ENCODE measurements at regions not wholly inside any gene's neighbourhood (a gene's known extent, or its start where the extent isn't known, plus 50 kb on each side); places are given as distances from the start of the nearest gene placed in this dataset.

GRCh38 chr22:46076651-46077339 lies 73.5 kb upstream of the PPARA start:
- Histone ChIP-seq H3K4me3 (ENCODE audit: low read depth, low read length) (peak overlapping the region; percentile 76), H3K36me3 (ENCODE audit: control insufficient read depth, insufficient read depth, low read length) (peaks cover 55% of the 10 kb centered on the region), H3K27ac (ENCODE audit: low read depth, low read length) (peak overlapping the region; percentile 94), H3K9me3 (ENCODE audit: control insufficient read depth, insufficient read depth, low read length) (no peaks in the 10 kb centered on the region), H3K4me1 (ENCODE audit: control insufficient read depth, insufficient read depth, low read length) (peaks cover 83% of the 10 kb centered on the region), H3K27me3 (ENCODE audit: control insufficient read depth, insufficient read depth, low read length) (no peaks in the 10 kb centered on the region)
- 10% methylated on average over 20 of the region's 23 CpGs for WGBS (ENCODE audit: insufficient coverage)
- peak in 1 of 6 donors; percentile 65 for DNase-seq (ENCODE audit: low read depth in 4 of 6, low spot score in 6 of 6)

- Histone ChIP-seq H3K9me3 (ENCODE audit: control insufficient read depth, insufficient read depth, low read length) (no peaks in the 10 kb centered on the region), H3K27me3 (ENCODE audit: control insufficient read depth, insufficient read depth, low read length) (no peaks in the 10 kb centered on the region), H3K27ac (ENCODE audit: low read depth, low read length) (peak overlapping the region; percentile 94), H3K4me3 (ENCODE audit: low read depth, low read length) (peak overlapping the region; percentile 76), H3K4me1 (ENCODE audit: control insufficient read depth, insufficient read depth, low read length) (peaks cover 85% of the 10 kb centered on the region), H3K36me3 (ENCODE audit: control insufficient read depth, insufficient read depth, low read length) (peaks cover 55% of the 10 kb centered on the region)
- DNase-seq (ENCODE audit: low read depth in 4 of 6, low spot score in 6 of 6), result no peak
- WGBS (ENCODE audit: insufficient coverage), result 9% methylated on average over 7 of the region's 12 CpGs
Measured at GRCh38 chr22:46077669-46078099, 72.6 kb upstream of the PPARA start.

DNA sequence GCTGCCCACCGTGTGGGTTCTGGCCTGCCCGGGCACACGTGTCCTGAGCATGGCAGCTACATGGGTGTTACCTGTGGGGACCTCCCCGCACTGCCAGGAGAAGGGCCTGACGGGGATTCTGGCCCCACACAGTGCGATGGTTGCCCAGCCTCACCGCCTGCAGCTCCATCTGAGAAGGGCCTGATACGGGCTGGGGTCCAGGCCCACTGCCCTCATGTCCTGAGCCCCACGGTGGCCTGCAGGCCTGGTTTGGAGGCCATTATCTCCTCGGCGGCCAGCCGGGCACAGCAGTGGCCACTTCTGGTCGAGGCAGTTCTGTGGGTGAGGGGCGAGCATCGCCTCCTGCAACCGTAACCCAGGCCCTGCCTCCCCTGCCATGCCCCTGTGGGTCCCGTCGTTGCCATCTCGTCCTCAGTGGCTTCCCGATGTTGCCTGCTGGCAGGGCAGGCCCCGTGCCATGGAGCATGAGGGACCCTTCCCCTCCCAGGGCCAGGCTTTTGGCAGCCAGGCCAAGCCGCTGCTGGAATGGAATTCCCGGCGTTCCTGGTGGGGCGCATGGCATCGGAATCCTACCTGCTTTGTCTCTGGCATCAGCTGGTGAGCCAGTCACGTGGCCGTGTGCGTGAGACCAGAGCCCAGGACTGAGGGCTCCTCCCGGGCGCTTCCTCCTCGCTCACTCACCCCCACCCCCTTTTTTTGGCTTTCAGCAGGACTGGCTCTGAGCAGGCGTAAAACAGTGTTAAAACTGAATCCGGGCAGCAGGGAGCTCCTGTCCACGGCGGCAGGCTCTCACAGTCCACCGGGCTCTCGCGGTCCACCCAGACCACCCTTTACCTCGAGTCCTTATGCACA lies 71.9 kb upstream of the PPARA start:
- Histone ChIP-seq H3K4me1 (ENCODE audit: control insufficient read depth, insufficient read depth, low read length) (peaks cover 84% of the 10 kb centered on the region), H3K9me3 (ENCODE audit: control insufficient read depth, insufficient read depth, low read length) (no peaks in the 10 kb centered on the region), H3K27ac (ENCODE audit: low read depth, low read length) (peak overlapping the region; percentile 94), H3K36me3 (ENCODE audit: control insufficient read depth, insufficient read depth, low read length) (peaks cover 55% of the 10 kb centered on the region), H3K27me3 (ENCODE audit: control insufficient read depth, insufficient read depth, low read length) (no peaks in the 10 kb centered on the region), H3K4me3 (ENCODE audit: low read depth, low read length) (peak overlapping the region; percentile 76)
- peak in 2 of 6 donors; percentile 90 to 91 for DNase-seq (ENCODE audit: low read depth in 4 of 6, low spot score in 6 of 6)
- 23% methylated on average over 40 of the region's 40 CpGs for WGBS (ENCODE audit: insufficient coverage)

- Histone ChIP-seq H3K36me3 (ENCODE audit: control insufficient read depth, insufficient read depth, low read length) (peaks cover 54% of the 10 kb centered on the region), H3K9me3 (ENCODE audit: control insufficient read depth, insufficient read depth, low read length) (no peaks in the 10 kb centered on the region), H3K4me3 (ENCODE audit: low read depth, low read length) (peak overlapping the region; percentile 76), H3K27me3 (ENCODE audit: control insufficient read depth, insufficient read depth, low read length) (no peaks in the 10 kb centered on the region), H3K27ac (ENCODE audit: low read depth, low read length) (peak overlapping the region; percentile 94), H3K4me1 (ENCODE audit: control insufficient read depth, insufficient read depth, low read length) (peaks cover 84% of the 10 kb centered on the region)
- no peak for DNase-seq (ENCODE audit: low read depth in 4 of 6, low spot score in 6 of 6)
- 36% methylated on average over 17 of the region's 21 CpGs for WGBS (ENCODE audit: insufficient coverage)
Measured at GRCh38 chr22:46079093-46079860, 71.0 kb upstream of the PPARA start.

- peak overlapping the region; percentile 94 for H3K27ac ChIP-seq (ENCODE audit: low read depth, low read length)
- 20% methylated on average over 51 of the region's 57 CpGs for WGBS (ENCODE audit: insufficient coverage)
- peaks cover 84% of the 10 kb centered on the region for H3K4me1 ChIP-seq (ENCODE audit: control insufficient read depth, insufficient read depth, low read length)
- no peaks in the 10 kb centered on the region for H3K27me3 ChIP-seq (ENCODE audit: control insufficient read depth, insufficient read depth, low read length)
- peak in 2 of 6 donors; percentile 83 to 92 for DNase-seq (ENCODE audit: low read depth in 4 of 6, low spot score in 6 of 6)
- H3K36me3 ChIP-seq (ENCODE audit: control insufficient read depth, insufficient read depth, low read length), result peaks cover 54% of the 10 kb centered on the region
- H3K4me3 ChIP-seq (ENCODE audit: low read depth, low read length), result peak overlapping the region; percentile 54
- no peaks in the 10 kb centered on the region for H3K9me3 ChIP-seq (ENCODE audit: control insufficient read depth, insufficient read depth, low read length)
Measured at GRCh38 chr22:46079861-46080821, 70.2 kb upstream of the PPARA start.

DNA sequence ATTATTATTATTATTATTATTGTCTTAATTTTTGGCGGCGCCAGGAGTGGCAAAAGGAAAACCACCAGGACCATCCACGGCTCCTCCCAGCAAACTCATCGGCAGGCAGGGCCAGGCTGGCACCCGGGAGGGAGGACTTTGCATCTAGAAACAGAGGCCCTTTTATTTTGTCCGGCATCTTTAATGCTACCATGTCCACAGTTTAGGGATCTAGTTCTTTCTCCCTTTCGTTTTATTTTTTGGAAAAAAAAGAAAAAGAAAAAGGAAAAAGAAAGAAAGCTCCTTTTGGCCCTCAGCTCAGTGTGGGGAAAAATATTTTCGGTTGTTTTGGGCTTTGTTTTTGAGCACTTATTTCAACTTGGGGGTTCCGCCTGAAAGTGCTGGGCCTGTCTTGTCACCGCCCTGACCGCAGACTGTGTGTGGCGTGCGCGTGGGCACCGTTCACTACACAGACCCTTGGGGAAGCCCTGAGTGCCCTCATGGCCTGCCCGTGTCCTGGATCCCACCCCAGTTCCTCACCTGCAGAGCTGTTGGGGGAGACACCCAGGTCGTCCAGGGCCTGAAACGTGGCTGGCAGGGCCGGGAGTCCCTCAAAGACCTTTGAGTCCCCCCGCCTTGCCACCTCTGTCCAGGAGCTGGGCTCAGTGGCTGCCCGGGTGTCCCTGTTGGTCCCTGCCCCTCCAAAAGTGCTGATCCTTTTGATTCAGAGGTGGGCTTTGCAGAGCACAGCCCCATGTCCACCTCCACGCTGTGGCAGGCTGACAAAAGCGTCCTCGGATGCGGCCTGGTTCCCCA lies 69.1 kb upstream of the PPARA start:
- Histone ChIP-seq H3K4me3 (ENCODE audit: low read depth, low read length) (peak overlapping the region; percentile 54), H3K9me3 (ENCODE audit: control insufficient read depth, insufficient read depth, low read length) (no peaks in the 10 kb centered on the region), H3K27me3 (ENCODE audit: control insufficient read depth, insufficient read depth, low read length) (no peaks in the 10 kb centered on the region), H3K27ac (ENCODE audit: low read depth, low read length) (peak overlapping the region; percentile 94), H3K36me3 (ENCODE audit: control insufficient read depth, insufficient read depth, low read length) (peaks cover 59% of the 10 kb centered on the region), H3K4me1 (ENCODE audit: control insufficient read depth, insufficient read depth, low read length) (peaks cover 84% of the 10 kb centered on the region)
- peak in 2 of 6 donors; percentile 72 to 73 for DNase-seq (ENCODE audit: low read depth in 4 of 6, low spot score in 6 of 6)
- 33% methylated on average over 21 of the region's 25 CpGs for WGBS (ENCODE audit: insufficient coverage)

- Histone ChIP-seq H3K4me3 (ENCODE audit: low read depth, low read length) (peak overlapping the region; percentile 54), H3K27me3 (ENCODE audit: control insufficient read depth, insufficient read depth, low read length) (no peaks in the 10 kb centered on the region), H3K9me3 (ENCODE audit: control insufficient read depth, insufficient read depth, low read length) (no peaks in the 10 kb centered on the region), H3K36me3 (ENCODE audit: control insufficient read depth, insufficient read depth, low read length) (peaks cover 58% of the 10 kb centered on the region), H3K4me1 (ENCODE audit: control insufficient read depth, insufficient read depth, low read length) (peaks cover 84% of the 10 kb centered on the region), H3K27ac (ENCODE audit: low read depth, low read length) (peak overlapping the region; percentile 94)
- WGBS (ENCODE audit: insufficient coverage), result 16% methylated on average over 17 of the region's 18 CpGs
- DNase-seq (ENCODE audit: low read depth in 4 of 6, low spot score in 6 of 6), result peak in 2 of 6 donors; percentile 83 to 84
Measured at GRCh38 chr22:46081831-46082210, 68.5 kb upstream of the PPARA start.

DNA sequence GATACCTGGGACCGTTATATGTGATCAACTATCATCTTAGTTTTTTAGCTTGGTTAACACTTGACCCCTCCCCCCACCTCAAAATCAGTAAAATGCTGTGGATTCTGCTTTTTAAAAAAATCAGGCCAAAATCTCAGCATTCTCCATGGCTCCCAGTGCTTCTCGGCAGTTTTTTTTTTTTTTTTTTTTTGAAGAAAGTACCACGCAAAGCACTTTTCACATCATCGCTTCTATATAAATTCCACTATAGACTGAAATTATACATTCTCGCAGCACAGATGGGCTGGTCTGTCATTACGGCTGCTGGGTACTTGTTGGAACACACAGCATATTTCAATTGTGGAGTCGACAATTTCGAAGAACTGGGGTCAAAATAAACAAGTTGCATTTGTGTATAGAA lies 67.7 kb upstream of the PPARA start:
- peak overlapping the region; percentile 94 for H3K27ac ChIP-seq (ENCODE audit: low read depth, low read length)
- H3K9me3 ChIP-seq (ENCODE audit: control insufficient read depth, insufficient read depth, low read length), result no peaks in the 10 kb centered on the region
- peak in 2 of 6 donors; percentile 43 to 78 for DNase-seq (ENCODE audit: low read depth in 4 of 6, low spot score in 6 of 6)
- peaks cover 62% of the 10 kb centered on the region for H3K36me3 ChIP-seq (ENCODE audit: control insufficient read depth, insufficient read depth, low read length)
- peak overlapping the region; percentile 16 for H3K4me3 ChIP-seq (ENCODE audit: low read depth, low read length)
- H3K27me3 ChIP-seq (ENCODE audit: control insufficient read depth, insufficient read depth, low read length), result no peaks in the 10 kb centered on the region
- H3K4me1 ChIP-seq (ENCODE audit: control insufficient read depth, insufficient read depth, low read length), result peaks cover 84% of the 10 kb centered on the region
- no CpG with 5 or more reads among the region's 8 CpGs for WGBS (ENCODE audit: insufficient coverage)
